HK-2 (cell line): ENCODE measurements at regions not wholly inside any gene's neighbourhood (a gene's known extent, or its start where the extent isn't known, plus 50 kb on each side); places are given as distances from the start of the nearest gene placed in this dataset.
"Not testable (repeated sequence)": the region's sequence is repeated elsewhere in the genome, so short reads cannot be mapped to it uniquely, and the experiment has no call there.

ENCODE experiments used
- DNase-seq: peaks from one replicate; pipeline ENCODE4 v3.0.0-alpha.2; 2018; ENCODE audit not compliant: unreplicated experiment

DNA sequence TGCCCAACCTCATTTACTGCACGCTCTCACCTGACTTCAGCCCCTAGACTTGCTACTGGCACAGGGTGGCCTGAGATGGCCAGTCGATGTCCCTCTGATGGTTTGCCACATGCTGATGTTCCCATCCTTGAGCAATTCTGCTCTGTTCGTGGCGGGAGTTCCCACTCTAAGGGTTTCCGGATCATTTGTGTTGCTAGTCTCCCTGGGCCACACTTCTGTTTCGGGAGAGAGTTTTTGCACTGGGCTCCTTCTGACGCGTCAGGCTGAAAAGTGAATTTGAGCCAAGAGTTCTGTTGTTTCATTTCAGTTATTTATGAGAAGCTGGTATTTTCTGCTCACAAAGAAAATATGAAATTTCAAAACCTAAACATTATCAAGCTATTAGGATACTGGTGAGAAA is 597.7 kb downstream of the BNC2 start:
- DNase-seq: no peak

DNA sequence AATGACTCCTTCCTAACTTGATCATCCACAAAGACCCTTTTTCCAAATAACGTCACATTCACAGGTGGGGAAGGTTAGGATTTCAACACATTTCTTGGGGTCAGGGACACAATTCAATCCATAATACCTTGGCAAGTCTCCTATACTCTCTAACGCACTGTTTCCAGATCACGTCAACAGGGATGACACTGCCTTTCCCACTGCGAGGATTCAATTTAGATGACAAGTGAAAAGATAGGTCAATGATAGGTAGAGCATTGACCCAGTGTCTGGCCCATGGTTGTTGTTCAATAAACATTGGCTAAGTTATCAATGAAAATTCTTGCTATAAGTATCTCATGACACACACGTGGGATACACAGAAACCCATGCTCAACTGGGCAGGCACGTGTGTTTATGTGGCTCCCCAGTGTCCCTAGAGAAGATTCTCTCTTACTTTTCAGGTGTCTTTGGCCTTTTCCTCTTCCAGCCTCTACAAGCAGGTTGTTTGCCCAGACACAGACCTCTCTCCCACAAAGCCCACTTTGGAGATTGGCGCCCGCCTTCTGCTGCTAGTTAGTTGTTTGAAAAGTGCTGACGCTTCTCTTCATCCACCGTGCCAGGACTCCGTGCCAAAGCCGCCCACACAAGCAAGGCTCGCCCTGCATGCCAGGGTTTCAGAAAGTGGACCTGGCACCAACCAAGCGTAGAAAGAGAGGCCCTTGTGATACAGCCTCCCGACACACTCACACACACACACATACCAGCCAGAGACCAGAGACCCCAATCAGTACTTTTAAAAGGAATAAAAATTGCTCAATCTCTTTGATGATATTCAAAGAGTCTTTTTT is 594.5 kb downstream of the BNC2 start:
- no peak for DNase-seq

DNA sequence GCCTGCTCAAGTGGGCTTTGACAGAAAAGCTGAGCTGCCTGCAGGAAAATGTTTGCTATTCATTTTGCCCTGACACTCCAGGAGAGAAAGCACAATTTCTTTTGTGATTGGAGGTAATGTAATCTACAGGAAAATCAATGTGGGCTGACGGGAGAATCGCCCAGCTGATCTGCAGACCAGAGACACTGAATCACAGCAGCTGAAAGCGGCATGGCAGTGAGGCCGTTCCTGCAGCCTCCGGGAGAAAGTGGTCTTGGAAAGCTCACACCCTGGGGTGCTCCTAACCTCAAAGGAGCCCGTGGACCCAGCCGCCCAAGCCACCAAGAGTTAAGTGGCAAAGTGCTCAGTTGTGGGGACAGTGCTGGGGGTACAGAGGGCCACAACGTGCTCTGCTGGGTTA is 593.6 kb downstream of the BNC2 start:
- DNase-seq: no peak

DNA sequence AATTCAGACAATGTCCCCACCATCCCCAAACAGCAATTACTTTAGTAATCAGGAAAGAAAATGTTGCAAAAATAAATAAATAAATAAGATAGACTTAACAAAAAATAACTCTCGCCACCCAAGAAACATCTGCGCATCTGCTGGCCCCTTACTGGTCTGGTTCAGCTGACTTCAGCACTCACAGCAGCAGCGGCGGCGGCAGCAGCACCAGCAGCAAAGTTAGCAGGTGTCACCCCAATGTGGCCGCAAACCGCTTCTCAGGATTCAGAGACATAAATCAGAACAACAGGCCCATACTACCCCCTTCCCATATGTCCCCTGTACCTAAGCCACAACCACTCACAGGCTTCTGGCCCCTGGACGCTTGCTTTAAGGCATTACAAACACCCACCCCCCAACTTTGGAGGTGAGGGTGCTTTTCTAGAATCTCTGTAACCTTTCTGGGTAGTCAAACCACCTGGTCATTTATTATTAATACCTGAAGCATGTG is 593.0 kb downstream of the BNC2 start:
- no peak for DNase-seq

DNA sequence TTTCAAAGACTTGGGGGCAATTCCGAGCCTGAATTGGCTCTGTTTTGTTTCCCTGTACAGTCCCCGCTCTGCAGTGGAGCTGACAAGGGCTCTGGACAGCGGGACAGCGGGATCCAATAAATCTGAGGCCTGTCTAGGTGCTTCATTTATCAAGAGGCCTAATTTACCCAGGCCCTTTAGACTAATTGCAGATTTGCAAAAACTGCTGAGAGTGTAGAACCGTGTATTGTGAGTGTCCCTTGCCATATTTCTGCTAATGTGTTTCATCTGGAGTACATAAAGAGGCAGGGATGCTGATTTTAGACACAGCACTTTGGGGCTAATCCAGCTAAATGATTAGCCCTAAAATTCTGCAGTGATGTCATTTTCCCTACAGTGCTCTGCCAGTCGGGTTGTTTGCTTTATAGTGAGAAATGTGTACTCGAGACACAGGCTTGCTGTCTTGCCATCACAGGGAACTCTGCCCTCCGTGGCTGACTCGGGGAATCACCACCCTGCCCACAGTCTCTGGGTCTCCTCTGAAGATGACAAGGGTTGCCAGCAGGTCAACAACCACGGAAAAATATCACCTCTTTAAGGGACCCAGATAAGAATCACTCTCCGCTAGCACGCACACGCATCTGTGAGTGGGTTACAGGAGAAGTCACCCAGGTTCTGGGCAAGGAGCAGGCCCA is 592.0 kb downstream of the BNC2 start:
- no peak for DNase-seq

DNA sequence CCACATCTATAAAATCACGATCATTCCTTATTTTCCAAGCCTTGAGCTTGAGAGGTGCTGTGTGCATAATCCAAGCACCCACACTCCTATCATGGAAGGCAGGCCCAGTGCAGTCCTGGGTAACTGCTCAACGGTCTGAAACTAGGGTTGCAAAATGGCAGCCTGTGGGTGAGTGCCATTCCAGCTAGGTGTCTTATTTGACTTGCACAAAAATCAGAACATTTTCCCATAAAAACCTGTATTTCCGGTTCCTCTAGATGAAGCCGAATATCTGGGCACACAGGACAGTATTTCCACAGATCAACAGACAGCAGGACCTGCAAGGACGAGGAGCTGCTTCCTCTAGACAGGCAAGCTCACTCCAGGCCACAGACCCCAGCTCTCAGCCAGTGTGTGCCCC is 588.8 kb downstream of the BNC2 start:
- DNase-seq: no peak

DNA sequence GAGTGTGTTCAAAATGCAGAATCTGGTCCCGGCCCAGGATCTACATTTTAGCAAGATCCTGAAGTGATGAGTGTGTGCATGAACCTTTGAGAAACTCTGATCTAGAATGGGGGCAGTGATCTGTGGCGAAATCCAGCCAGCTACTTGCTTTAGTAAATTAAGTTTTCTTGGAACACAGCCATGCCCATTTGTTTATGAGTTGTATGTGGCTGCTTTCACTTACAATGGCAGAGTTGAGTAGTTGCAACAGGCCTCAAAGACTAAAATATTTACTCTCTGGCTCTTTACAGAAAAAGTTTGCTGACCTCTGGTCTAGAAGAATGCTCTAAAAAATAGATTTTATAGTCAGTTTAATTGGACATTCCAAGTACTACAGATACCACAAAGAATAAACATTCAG is 588.3 kb downstream of the BNC2 start:
- no peak for DNase-seq

DNA sequence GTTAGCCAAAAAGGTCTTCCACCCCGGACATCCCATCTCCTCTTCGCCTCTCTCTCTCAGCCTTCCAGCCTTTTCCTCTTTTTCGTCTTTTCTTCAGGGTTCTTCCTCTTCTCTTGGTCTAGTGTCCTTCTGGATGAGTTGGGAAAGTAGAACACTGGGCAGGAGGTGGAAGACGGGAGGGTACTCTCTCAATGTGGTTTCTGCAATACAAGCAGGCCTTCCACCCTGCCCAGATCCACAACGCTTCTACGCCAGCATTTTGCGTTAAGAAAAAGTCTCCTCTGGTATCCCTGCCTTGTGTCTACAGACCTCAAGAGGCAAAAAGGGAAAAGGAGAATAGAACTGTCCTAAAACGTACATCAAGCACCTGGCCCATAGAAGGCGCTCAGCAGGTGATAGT is 587.8 kb downstream of the BNC2 start:
- DNase-seq: no peak

DNA sequence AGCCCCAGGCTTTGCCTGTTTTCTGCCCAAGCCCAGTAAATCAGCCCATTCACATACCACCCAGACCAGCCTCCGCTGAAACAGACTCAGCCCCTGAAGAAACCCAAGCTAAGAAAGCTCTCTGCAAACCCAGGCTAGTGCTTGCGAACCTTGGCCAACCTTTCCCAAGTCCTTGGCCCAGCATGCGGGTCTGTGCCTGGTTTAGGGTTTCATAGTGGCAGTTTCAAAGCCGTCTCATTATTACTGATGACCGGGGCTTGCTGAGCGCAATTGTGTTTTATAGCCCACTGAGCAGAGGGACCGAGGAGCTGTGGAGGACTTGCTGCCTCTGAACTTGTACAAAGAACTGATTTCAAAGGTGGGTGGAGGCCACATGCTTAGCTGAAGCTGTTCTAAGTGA is 584.3 kb downstream of the BNC2 start:
- DNase-seq: no peak

DNA sequence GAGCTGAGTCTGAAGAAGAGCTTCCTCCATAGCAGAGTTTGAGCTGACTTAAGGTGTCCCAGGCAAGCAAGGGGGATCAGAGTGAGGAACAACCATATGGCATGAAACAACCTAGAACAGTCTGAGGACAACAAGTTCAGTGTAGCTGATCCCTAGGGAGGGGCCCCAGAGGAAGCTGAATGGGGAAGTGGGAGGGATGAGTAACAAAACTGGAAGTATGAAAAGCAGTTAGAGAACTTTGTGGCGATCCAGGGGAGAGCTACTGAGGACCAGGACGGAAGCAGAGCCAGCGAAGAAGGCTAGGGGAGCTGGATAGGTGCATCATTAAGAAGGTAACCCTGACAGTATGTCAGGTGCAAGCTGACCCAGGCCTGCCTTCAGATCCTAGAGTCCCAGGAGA is 580.8 kb downstream of the BNC2 start:
- DNase-seq: no peak

DNA sequence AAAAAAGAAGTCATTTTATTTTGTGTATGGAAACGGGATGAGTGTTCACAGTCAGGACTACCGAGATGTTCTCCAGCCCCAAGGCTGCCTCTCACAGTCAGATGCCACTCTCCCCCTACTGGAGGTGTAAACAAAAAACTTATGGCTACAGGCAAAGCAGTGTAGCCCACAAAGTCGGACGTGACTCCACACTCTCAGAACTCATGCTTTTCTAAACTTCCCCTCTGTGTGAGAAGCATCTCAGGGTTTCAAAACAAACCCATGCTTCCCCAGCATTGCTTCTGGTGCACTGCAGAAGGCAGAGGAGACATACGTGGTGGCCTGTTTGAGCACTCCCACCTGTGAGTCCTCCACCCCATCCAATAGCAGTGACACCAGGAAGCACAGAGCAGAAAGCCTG is 580.3 kb downstream of the BNC2 start:
- DNase-seq: no peak

DNA sequence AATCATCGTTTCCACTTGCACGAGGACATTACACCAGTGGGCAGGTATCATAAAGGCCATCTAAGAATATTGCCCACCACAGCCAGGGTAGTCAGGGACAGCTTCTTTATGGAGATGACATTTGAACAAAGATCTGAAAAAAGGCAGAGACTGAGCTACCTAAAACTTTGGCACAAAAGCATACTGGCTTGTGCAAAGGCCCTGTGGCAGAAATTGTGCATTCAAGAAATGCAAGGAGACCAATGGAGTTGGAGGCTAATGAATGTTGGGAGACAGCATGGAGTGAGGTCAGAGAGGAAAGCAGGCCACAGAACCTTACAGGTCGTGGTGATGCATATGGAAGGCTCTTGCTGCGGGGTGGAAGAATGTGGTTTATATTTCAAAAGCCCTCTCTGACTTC is 578.5 kb downstream of the BNC2 start:
- no peak for DNase-seq

DNA sequence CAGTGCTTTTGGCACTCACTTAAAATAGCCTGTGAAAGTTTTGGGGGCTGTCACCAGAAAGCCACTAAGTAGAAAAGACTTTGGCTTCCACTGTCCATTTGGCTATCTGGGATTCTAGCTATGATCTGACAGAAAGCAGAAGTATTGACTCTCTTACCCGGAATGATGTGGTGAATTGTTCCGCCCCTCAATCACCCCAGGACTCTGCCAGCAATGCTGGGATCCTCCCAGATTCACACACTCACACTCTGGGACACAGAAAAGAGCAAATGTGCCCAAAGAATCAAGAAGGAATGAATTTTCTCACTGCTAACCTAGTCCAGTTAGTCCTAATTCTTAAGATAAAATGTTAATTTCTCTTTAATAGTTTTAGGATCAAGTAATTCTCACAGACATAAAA is 576.9 kb downstream of the BNC2 start:
- DNase-seq: no peak

DNA sequence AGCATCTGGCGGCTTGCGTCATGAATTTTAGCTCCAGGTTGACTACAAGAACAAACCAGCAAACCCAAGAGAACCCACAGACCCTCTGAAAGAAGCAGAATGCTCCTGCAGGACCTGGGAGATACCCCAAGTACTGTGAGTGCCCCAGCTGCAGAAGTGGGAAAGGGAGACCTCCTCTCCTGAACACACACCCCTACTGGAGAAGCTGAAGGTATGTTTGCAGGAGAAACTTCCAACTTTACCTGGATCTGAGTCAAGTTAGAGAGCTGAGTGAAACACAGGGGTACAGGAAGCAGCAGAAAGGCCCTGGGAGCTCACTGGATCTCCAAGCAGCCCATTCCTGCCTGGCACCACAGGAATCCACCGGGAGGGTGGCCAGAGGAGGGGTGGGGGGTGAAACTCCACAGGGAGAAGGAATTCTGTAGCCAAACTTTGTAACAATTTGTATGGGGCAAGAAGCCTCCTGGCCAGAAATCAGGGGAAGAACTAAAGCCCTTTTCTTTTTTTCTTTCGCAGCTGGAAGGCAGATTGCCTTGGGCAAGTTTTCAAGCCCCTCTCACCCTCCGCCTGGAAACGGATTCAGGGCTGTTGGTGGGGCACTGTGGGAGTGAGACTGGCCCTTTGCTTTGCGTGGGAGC is 576.2 kb downstream of the BNC2 start:
- no peak for DNase-seq

DNA sequence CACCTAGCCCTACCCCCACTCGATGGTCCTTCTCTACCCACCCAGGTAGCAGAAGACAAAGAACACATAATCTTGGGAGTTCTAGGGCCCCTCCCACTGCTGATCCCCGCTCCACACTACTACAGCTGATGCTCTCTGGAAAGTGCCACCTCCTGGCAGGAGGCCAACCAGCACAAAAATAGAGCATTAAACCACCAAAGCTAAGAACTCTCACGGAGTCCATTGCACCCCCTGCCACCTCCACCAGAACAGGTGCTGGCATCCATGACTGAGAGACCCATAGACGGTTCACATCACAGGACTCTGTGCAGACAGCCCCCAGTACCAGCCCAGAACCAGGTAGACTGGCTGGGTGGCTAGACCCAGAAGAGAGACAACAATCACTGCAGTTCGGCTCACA is 575.5 kb downstream of the BNC2 start:
- not testable (repeated sequence) for DNase-seq

DNA sequence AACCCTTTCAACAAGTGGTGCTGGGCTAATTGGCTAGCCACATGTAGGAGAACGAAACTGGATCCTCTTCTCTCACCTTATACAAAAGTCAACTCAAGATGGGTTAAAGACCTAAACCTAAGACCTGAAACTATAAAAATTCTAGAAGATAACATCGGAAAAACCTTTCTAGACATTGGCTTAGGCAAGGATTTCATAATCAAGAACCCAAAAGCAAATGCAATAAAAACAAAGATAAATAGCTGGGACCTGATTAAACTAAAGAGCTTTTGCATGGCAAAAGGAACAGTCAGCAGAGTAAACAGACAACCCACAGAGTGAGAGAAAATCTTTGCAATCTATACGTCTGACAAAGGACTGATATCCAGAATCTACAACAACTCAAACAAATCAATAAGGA is 571.1 kb downstream of the BNC2 start:
- not testable (repeated sequence) for DNase-seq

DNA sequence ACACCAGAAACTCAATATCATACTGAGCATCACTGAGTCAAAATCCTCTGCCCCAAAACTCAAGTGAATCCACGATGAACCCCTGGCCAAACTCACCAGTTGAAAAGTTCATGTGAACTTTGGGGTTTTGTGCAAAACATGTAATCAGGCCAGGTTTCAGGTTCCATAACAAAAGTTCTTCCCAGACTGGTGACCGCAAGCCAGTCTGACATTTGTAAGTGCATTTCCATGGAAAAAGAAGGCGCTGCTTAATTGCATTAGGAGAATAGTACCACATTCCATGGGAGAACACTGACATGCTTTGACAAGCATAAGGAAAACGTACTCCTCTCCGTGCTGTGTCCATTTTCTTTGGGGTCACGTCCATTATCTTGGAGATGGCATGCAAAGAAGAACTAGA is 567.0 kb downstream of the BNC2 start:
- no peak for DNase-seq

DNA sequence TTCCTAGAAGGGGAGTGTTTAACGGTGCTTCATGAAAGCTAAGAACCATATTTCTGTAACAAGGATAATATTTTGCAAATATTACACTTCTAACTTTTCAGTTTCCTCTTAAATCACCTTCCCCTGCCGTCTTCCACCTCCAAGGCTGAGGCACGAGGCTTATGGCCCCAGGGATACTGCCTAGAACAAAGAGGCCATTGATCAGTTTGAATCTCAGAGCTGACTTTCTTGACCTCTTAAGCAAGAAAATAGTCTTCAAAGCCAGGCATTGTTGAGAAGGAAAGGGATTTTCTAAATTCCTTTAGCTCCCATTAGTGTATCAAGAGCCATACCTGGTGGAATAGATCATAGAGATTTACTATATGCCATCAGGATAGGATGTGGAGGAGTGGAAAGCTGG is 566.2 kb downstream of the BNC2 start:
- DNase-seq: no peak

DNA sequence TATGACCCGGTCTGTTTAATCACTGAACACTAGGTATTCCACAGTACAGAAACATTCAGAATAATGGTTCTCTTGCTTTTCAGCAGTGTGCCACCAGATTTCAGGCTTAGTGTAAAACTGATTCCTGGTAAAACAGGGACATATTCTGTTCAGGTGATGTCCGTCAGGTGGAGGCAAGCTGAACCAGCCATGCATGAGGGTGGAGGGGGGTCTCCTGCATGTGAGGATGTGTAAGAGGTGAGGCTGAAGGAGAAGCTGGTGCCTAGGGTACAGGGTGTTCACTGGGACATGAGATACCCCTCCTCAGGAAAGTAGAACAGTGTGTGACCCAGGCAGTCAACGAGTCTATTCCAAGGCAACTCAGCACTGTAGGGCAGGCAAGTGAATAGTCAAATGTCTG is 563.9 kb downstream of the BNC2 start:
- DNase-seq: no peak

DNA sequence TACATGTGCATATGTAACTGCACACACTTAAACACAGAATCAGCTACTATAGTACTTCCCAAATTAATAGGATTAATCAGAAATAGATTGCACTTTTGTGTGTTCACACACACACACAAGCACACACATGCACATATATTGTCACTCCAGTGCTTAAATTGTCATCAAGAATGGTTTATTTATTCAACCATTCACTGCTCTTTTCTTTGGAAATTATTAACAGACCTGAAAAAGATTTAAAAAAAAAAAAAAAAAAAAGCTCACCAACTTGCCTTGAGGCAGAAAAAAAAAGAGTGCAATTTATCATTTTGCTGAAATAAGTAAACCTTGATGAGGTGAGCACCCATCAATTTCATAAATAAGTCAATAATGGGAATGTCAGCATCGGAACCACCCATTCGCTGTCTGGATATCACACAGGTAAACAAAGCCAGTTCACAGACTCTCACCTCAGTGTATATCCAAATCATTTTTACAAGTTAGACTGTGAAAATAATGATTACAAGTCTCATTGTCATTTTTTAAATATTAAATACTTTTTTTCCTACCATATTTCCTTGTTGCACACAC is 562.8 kb downstream of the BNC2 start:
- DNase-seq: no peak

DNA sequence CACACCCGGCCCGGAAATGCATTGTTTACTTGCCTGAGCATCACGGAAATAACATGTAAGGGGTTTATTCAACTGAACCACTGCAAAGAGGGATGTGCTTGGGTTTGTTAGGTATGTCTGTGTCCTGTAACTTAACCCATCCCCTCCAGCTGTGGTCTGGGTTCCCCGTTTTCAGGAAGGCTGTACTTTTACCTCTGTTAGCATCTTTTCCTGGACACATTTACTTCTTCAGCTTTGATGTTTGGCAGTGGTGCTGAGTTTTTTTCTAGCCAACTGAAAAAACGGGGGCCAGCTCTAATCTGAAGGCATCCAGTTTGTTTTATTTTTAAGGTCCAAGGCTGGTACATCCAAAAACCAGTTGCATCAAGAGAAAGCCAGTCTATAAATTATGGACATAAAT is 561.8 kb downstream of the BNC2 start:
- no peak for DNase-seq

DNA sequence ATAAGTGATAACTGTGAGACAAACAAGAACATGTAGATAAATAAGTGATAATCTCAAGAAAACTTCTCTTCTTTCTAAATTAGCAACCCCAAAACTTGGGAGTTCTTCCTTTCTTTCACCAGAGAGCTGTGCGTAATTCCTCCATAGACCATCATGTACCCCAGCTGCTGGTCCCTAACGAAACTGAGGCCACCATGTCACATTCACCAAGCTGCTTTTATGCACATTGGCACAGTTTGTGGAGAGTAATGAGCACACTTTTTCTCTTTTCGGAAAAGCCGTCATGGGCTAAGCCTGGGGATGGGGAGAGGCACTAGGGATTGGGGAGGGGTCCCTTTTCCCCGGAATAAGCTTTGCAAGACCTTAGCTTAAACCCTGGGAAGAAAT is 561.4 kb downstream of the BNC2 start:
- DNase-seq: no peak
